NCI-H2227 (cell line): ENCODE measurements at regions not wholly inside any gene's neighbourhood (a gene's known extent, or its start where the extent isn't known, plus 50 kb on each side); places are given as distances from the start of the nearest gene placed in this dataset.

Experiments used
- DNase-seq: peaks from one replicate; lab custom pipeline; 2025; ENCODE audit not compliant: unreplicated experiment; lab: John Stamatoyannopoulos, UW

DNA sequence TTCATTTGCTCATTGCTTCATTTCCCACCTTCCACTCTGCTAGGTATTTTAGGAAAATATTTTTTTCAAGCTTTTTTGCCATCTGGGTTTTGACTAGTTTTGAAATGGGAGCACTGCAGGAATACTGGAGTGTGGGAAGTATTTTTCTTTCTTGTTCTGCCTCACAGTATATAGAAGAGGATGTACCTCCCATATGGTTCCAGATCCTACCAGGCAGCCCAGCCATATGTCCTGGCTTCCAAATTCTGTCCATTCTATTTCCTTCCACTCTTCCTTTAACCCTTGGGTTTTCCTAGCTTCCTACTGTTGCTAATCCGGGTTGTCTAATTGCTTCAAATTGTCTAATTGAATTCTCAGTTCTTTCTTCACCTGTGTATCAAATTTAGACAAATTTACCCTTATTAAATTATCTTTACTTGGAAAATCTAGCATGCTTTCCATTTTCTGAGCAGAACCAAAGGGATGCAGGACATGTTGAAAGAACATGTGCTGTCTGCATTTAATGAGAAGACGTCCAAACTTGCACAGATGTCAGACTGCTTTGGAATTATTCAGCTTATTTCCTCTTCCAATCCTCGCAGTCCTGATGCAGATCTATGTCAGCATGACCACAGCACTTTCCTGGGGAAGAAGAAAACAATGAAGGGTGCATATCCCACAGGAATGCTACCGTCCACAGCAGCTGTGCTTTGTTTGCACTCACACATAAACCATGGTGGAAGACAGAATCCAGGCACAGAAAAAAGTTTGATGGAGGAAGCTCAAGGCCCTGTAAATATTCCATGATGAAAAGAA lies 1273.9 kb upstream of the MAP3K7 start:
- DNase-seq, result no peak

DNA sequence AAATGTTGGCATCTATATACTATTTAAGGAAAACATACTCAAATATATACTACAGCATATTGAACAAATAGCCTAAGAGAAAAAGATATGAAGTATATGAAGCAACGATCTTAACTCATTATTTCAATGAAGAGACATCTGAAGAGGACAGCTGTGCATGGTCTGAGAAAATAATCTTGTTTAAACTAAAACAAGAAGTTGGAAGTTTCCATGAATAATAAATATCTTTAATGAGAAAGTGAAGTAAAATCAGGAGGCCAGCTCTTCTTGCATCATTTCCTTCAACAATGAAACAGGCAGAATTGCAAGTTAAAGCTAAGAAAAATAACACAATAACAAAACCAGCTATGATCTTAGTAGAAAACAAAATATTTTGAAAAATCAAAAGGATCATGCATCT lies 1265.4 kb upstream of the MAP3K7 start:
- DNase-seq, result no peak

DNA sequence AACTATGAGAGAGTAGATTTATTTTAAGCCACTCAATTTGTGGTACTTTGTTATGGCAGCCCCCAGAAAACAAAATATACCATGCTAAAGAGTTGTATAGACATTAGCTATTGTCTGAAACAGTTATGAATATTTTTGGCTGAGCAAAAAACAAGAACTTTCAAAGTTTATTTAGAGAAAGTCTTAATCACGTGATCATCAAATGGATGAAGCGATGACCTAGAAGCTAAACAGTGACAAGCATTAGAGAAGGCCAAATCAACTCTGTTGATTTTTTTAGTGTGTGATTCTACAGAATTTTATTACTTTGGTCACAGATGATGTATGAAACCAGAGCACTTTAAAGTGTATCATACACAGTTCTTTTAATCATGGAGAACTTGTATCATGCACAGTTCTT lies 1247.9 kb upstream of the MAP3K7 start:
- DNase-seq, result no peak

DNA sequence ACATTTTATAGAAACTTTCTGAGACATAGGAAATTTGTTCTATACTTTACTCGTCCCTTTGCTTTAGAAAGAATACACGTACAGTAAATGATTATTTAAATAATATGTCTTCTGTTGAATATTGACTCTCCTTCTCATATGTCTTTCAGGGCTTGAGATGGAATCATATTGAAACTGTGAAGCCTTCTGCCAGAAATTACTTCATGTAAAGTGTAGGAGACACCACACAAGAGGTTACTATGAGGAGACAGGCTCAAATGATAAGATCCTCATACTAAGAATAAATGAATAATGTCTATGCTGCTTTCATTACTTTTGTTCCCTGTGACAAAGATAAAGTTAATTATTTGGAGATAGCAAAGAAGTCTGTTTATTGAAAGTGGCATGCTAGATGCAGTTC lies 1240.3 kb upstream of the MAP3K7 start:
- no peak for DNase-seq

DNA sequence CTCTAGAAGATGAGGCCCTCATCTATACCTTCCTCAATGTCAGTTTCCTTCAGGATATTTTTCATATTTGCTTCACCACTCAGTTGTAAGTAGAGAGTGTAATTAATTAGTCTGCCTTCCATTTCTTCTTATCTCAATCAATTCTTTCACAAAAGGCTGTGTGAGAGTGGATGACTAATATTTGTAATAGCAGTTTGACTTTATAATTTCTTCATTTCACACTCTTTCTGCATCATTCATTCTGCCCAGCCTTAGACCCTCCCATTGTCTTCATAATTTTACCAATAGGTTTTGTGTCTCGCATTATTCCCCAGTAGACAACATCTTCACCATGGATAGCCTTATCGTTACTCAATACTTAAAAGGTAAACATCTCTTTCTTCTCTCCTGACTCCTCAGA lies 1239.3 kb upstream of the MAP3K7 start:
- no peak for DNase-seq

DNA sequence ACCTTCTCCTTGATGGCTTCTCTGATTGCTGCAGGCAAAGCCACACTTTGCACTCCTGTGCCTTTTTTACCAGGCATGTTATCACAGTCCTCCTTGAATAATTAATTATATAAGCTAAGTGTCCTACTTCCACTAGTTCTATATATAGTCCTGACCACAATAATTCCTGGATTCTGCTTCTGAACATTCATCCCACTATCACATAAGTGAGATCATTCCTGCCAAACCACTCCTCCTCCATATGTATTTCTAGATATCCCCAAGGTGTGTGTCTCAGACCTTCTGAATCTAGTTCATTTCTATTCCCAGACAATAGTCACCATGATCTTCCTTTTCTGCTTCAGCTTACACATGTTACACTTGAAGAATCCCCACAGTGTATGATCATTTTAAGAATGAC lies 1237.5 kb upstream of the MAP3K7 start:
- DNase-seq, result no peak

DNA sequence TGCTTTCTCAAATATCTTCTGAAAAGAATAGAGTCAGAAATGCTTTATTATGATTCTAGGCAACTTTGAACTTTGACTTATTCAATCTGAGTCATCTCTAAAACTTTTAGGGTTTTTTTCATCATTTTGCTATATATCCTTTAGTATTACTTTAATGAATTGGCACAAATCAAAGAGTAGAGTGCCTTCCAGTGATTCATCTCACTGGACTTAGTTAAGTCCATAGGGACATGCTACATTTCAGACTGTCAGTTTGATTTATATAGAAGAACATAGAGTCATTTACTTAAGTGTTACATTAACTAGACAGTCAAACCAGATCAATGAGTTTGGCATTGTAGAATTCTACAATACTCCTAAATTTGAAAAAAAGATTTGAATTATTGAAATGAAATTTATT lies 1235.7 kb upstream of the MAP3K7 start:
- DNase-seq, result no peak

DNA sequence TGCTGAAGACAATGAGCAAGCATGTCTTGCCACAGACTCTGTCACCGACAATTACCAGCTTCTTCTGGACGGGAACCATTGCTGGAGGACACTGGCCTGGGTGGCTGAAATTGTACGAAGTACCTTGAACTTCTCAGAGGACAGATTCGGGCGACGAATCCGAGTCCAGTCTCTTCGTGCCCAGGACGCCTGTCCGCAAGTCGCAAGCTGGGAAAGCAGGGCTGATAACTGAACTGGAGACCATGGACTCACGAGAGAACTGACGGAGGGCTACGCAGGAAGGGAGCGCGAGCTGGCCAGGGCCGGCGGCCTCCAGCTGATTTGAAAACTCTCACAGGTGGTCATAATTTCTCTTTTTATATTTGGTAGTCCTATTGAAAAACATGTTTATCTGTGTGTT lies 1229.5 kb upstream of the MAP3K7 start:
- no peak for DNase-seq

DNA sequence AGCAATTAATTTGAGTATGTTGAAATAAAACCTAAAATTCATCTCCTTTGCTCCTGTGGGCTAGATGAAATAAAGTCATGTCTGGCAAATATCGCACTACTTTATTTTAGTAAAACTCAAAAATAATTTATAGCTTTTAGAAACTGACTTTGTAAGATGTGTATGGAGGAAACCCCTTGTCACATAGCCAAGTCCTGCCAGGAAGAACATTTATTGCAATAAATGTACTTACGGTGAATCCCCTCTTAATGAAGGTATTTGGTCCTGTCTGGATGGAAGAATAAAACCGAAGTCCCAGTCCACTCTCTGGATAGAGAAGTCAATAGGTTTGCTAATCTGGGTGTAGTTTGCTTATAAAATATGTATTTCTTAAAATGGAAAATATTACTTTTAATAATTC lies 1226.8 kb upstream of the MAP3K7 start:
- DNase-seq, result no peak

DNA sequence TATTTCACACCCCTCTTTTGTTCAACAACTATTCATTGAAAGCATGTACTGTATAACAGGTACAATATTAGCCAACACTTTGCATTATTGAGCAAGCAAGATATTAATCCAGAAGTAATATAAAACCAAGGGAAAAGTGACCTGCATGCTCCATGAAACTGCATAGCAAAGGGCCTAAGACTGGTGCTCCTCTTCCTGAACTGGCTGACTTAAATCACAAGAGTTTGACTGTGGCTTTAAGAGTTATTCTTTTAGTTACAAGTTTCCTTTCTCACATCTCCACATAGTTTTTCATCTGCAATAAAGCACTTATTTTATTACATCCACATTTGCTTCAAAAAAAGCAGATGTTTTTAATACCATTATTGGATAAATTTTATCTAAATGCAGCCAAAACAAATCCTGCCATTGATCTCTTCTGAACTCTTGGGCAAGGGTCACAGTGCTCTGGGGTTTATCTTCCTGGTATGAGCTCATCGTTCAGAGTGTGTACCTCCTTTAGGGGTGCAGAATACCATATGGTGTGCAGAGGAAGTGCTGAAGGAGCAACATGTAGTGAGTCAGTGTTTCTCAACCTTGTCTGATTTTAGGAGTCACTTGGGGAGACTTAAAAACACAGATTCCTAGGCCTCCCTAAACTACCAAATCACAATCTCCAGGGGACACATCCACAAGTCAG lies 1225.9 kb upstream of the MAP3K7 start:
- DNase-seq, result no peak

DNA sequence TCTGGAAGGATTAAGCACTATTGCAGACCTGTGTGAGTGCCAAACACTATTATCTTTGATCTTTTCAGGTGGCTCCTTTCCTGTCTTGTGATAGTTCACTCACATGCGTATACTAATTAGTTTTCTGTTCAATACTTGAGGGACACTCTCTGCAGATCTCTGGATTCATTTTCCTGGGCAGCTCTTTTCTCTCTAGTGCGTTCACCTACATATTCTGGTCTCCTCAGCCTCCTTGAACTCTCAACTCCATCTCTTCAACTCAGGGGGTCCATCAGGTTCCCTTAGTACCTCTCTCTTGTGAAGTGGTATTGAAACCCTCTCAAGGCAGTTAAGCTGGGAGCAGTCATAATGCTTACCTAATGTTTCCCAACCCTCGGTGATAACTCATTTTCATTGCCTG lies 1218.1 kb upstream of the MAP3K7 start:
- DNase-seq, result no peak

DNA sequence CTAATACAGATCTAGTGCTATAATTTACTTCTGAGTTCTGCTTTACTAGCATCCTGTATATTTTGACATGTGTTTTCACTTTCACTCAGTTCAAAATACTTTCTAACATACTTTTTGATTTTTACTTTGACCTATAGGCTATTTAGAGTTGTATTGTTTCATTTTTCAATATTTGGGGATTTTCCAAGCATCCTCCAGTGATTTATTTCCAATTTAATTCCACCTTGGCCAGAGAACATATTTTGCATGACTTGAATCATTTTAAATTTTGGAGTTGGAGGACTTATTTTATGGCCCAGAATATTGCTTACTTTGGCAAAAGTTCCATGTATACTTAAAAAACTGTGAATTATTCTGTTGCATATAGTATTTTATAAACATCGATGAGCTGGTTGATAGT lies 1215.6 kb upstream of the MAP3K7 start:
- DNase-seq, result no peak

DNA sequence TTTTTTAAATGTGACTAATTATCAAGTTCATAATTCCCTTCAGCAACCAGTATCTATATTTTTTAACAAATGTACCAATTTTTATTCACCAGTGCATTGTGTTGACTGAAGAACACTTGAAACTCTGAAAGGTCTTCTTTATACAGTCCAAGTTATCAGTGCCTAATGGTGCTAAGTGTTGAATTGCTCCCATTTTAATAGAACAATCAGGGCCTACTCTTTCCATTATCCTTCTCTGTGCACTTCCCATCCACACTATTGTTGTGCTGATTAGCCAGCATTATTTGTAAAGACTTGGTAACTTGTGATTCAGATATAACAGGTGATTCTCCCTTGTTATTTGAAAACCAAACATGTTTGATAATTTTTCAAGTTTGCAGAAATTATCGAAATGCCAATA lies 1209.7 kb upstream of the MAP3K7 start:
- no peak for DNase-seq

DNA sequence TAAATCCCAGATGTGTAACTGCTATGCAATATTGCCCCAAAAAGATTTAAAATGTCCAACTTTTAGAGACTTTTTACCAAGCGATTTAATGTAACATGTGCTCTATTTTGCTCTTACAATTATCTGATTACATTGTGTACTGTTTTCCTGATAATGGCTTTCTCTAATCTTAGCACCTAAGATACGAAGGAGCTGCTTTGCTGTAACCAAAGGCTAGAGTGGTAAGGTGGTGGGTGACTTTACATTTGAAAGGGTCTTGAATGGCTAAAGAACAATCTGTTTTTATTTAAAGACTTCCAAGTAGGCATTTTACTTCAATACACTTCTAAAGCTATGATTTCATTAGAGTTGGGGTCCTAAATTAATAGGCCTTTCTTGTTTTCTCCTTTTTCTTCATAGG lies 1201.6 kb upstream of the MAP3K7 start:
- DNase-seq, result no peak

DNA sequence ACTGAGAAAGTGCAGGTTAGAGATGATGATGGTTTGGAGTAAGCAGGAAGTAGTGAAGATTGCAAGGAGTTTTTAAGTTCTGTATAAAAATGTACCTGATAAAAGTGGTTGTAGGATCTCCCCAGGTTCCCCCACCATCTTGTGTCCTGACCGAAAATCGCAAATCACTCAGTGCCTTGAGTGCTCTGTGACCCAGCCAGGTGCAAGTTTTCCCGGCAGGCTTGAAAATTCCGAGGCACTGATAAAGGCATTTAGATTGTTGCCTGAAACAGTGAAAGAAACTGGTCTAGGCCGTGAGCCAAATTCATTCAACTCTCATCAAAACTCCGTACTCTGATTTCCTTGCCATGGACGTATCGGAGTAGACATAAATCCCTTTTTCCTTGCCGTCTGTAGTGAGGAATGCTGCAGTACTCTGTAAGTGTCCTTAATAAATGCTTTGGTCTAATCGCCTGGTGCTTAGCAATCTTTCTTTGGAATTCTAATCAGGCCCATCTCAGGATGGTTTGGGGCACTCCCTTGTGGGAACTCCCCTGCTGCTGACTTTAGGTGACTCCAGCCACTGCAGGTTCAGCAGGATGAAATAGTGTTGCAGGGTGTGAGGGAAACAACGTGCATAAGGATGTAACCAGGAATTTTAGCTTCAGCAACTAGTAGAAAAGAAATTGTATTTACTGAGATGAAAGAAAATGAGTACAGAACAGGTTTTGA lies 1199.8 kb upstream of the MAP3K7 start:
- no peak for DNase-seq

DNA sequence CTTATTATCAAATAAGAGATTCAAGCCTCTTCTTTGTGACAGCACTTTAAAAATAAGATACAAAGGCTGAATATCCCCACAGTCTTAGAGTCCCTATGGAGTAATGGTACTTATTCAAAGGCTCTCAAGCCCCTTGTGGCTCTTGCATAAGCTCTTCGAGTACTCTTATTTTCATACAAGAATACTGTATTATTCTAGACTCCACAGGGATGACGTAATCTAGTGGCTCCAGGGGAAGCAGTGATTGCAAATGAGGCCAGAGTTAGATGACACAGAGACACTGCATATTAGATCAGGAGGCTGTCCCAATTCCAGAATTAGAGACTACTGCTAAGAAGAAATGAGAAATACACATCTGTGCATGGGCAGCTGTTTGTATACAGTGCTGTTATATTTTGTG lies 1195.9 kb upstream of the MAP3K7 start:
- DNase-seq, result no peak

DNA sequence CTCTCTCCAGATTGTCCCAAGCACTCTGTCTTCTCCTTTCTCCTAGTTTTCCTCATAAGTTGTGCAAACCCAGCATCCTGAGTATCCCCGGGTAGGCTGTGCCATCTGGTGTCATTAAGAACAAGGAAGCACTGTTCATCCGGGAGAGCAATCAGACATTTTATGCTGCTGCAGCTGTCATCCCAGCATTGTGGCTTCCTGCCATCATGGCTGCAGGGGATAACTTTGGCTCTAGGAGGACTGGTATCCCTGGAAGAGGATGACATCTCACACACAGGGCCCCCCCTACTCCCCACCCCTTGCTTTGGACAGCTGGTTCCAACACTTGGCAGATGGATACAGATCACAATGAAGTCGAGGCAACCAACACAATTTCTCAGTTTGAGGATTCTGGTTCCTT lies 1195.1 kb upstream of the MAP3K7 start:
- DNase-seq, result no peak

DNA sequence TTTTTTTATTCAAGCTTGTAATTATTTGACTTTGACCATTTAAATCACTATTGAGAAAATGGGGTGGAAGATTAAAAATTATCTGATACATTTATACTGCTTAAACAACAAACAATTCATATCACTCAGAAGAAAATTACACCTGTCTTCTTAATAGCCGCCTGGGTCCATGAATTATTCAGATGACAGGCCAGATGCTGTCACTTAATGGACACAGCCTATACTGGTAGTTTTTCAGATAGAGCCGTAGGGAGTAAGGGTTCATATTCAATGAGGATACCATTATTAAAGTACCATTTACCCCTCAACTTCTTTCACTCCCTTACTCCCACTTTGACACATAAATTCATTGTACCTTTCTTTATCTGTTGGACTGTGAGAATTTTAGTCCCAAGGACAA lies 1193.4 kb upstream of the MAP3K7 start:
- DNase-seq, result no peak

DNA sequence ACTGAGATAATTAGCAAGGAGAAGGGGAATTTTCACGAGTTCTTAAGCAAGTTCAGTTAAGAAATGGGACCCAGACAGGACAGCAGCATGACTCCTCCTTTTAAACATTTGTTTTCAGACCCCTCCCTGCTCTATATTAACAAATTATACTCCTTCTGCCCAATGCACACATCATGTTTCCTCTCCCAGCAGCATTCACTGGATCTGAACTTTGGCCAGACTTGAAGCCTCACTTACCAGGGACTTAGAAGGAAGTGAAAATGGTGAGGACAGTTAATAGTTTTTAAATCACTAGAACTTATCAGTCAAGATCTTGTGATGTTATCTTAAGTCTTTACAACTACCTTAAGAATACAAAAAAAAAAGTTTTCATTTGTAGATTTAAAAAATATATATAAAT lies 1174.7 kb upstream of the MAP3K7 start:
- no peak for DNase-seq

DNA sequence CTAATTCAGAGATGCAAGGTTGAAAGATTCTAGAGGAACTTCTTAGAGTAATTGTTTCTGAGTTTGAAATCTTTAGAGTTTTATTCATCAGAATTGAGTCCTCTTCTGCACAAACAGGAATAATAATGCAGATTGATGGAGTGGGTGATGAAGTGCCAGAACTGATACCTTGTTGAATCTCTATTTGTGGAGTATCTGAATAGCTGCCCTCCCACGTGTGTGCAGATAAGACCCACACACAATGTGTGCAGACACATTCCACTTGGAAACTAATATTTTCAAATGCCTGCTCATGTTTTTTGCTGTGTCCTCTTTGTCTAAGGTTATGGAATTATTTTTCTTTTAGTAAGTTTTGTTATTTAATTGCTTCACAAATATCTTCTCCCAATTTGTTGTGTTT lies 1167.8 kb upstream of the MAP3K7 start:
- DNase-seq, result no peak

DNA sequence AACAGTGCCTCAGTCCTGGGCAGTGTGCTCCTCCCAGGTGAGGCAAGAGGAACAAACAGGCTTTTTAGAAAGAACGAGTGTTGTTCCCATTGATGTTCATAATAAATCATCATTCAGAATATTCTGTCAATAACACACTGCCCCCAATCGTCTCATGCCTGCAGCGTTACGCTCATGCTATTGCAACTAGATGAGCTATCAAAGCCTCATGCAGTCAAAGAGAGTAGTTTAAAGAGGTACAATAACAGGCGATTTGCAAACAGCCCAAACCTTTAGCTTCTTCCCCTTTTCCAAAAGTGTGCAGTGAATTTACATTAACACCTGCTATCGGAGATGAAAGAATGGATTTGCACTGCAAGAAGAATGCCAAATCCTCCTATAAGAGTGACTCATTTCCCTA lies 1164.7 kb upstream of the MAP3K7 start:
- no peak for DNase-seq

DNA sequence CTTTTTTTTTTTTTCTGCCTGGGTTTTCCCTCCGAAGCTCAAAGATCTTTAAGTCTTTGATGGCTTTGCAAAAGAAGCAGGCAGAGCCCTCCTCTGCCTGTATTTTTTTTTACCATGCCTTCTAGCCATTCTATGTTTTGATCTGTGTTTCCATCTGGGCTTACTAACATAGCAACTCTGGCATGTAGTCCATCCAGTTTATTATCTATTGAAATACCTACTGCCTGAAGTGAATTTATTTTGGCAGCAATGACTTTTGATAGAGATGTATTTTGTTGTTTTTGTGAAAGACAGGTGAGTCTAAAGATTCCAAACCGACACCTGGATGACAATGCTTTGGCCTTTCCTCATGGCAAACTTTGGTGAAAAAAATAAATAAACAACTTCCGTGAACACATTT lies 1157.7 kb upstream of the MAP3K7 start:
- DNase-seq, result no peak
